HG03558 (cell line): ENCODE measurements at regions not wholly inside any gene's neighbourhood (a gene's known extent, or its start where the extent isn't known, plus 50 kb on each side); places are given as distances from the start of the nearest gene placed in this dataset.
"Not testable (repeated sequence)": the region's sequence is repeated elsewhere in the genome, so short reads cannot be mapped to it uniquely, and the experiment has no call there.

Source experiments
- ATAC-seq: cut with Tn5 transposase; IDR thresholded peaks from one replicate; pipeline ENCODE4 v1.9.1; 2021; ENCODE audit warnings: moderate number of reproducible peaks; ENCODE audit not compliant: unreplicated experiment; ENCODE audit errors: extremely low read depth

DNA sequence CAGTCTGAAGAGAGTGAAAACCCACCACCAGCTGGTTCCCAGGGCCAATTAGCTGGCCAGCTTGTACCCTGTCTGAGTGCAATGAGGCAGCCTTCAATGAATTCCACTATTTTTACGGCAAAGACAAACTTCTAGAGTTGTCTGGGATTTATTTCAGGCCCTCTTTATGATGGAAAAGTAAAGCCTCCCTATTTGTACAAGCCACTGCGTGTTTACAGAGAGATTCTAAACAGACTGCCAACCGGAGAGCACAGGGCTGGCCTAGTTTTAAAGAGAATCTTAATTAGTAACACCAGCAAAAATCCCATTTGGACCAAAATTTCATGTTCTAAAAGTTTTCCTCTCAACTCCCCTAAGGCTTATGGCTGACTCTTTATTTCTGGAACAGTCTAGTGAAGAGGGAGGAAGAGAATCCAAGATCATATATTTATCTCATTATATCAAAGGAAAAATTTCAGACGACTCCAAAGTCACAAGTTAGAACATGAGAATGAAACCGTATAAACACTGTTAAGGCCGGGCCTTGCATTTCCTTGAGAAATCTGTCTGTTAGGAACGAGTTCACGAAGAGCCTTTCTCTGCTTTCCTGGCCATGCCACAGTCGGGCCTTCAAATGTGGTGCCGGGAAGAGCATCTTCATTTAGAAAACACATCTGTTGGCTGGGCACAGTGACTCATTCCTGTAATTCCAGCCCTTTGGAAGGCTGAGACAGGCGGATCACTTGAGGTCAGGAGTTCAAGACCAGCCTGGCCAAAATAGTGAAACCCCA, 724.6 kb upstream of the NRP1 start:
- ATAC-seq = no peak

DNA sequence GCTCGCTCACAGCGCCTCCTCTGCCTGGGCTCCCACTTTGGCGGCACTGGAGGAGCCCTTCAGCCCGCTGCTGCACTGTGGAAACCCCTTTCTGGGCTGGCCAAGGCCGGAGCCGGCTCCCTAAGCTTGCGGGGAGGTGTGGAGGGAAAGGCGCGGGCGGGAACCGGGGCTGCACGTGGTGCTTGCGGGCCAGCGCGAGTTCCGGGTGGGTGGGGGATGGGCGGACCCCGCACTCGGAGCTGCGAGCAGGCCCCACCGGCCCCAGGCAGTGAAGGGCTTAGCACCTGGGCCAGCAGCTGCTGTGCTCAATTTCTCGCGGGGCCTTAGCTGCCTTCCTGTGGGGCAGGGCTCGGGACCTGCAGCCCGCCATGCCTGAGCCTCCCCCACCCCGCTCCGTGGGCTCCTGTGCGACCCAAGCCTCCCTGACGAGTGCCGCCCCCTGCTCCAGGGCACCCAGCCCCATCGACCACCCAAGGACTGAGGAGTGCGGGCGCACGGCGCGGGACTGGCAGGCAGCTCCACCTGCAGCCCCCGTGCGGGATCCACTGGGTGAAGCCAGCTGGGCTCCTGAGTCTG, 721.0 kb upstream of the NRP1 start:
- ATAC-seq = not testable (repeated sequence)

DNA sequence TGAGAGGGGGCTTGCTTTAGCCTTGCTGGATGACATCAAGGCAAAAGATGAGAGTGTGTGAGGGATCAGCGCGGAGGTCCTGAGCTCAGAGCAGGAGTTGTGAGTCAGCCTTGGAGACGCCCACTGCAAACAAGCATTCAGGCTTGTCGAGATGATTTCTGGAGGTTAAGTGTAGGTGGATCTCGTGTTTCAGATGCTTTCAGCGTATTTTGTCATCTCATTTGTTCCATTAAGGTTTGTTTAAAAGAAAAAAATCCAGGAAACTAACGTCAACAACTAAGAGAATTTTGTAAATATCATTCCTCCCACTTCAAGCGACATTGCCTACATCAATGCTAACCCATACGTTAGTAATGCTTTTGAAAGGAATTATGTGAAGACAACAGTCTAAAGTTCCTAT, 715.4 kb upstream of the NRP1 start:
- ATAC-seq = no peak

DNA sequence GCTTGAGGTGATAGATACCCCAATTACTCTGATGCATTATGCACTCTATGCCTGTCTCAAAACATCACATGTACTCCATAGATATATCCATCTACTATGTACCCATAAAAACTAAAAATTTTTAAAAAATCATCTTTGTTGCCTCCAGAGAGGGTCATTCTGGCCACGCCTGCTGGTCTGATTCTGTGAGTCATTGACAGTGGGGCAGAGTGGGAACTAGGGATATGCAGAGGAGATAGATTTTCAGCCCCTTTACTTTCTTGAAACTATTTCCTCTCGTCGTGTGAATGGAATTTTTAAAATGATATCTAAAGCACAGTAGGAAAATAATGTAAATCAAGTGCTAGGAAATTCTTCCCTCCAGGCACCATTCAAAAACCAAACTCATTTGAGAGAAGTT, 715.0 kb upstream of the NRP1 start:
- ATAC-seq = no peak

DNA sequence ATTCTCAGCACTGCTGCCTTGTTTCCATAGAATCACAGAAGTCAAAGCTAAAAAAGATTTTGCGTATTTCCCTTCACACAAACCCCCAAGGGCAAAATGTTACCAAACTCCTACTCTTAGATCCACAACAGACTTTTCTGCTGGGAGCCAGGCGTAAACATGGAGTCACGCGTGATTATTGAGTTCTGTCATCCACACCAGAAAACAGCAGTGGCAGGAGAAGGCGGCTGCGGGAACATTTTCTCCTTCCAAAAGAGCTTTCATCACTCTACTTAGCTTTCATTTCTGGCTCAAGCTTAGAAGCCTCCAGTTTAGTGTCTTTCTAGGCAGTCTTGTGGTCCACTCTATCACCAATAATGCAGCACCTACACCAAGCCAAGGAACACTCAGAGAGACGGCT, 712.9 kb upstream of the NRP1 start:
- ATAC-seq = no peak

DNA sequence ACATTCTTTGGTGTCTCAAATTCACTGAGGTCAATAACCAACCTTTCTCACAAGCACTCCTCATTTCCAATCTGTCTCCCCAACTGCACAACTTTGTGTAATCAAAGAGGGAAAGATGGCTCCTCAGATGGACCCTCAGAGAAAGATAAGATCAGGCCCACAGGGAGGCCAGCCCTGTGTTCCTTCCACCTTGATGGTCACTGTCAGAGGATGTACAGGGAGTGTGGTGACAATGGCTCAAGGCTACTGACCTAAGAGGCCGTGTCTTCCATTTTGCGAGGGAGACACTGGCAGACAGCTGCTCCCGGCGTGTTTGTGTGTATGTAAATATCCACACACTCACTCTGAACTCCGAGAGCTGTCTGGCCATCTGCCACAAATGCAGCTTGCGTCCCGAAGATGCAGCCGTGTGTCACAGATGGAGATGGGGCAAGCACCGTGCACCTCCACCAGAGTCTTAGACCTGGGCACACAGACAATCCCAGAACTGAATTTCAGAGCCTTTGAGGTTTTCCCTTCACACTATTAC, 712.1 kb upstream of the NRP1 start:
- no peak for ATAC-seq

DNA sequence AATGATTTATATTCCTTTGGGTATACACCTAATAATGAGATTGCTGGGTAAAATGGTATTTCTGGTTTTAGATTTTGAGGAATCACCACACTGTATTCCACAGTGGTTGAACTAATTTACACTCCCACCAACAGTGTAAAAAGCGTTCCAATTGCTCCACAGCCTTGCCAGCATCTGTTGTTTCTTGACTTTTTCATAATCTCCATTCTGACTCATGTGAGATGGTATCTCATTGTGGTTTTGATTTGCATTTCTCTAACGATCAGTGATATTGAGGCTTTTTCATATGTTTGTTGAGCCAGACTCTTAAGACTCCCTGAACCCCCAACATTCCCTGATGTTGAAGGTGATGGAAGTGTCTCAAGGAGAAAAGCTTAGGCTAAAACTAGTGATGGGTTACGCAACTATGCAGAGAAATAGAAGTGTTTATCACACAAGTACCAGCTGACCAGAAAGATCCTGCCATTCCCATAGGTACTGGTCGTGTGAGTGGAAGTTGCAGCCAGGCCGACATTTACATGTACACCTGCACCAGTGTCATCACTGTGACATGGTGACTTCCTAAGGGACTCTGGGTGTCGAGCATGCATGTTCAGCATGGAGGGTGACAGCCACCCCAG, 711.2 kb upstream of the NRP1 start:
- no peak for ATAC-seq

DNA sequence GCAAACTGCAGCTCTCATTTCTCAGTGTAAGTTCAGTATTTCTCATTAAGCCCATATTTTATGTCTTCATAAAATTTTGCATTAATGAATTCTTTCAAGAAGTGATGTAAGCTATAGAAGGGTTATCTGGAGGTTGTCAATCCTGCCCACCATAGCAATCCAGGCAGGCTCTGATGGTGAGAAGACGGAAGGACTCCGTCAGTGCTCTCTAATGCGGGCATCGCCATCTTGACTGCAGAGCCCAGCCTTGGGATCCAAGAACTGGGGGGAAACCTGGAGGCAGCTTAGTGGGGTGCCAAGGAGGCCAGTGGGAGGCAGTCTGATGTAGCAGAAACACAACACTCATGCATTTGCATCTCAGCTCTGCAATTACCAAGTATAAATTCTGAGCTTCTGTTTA, 707.4 kb upstream of the NRP1 start:
- no peak for ATAC-seq

DNA sequence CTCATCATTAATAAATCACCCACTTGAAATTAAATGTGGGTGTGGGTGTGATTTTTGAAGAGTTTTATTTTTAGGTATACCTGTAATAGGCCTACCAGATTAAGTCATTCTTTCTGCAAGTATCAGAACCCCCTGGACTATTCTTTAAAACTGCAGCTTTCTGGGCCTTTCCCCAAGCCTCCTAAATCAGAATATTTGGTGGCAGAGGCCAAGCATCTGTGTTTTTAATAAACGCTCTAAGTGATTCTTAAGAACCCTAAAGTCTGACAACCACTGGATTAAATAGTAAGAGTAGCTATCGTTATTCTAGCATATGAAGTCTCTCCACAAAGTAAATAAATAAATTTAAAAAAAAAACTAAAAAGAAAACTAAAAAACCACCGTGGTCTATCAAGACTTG, 703.0 kb upstream of the NRP1 start:
- ATAC-seq = no peak

DNA sequence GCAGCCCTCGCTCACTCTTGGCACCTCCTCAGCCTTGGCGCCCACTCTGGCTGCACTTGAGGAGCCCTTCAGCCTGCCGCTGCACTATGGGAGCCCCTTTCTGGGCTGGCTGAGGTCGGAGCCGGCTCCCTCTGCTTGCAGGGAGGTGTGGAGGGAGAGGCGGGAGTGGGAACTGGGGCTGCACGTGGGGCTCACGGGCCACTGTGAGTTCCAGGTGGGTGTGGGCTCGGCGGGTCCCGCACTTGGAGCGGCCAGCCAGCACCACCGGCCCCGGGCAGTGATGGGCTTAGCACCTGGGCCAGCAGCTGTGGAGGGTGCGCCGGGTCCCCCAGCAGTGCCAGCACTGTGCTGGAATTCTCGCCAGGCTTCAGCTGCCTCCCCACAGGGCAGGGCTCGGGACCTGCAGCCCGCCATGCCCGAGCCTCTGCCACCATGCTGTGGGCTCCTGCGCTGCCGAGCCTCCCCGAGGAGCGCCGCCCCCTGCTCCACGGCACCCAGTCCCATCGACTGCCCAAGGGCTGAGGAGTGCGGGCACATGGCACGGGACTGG, 700.8 kb upstream of the NRP1 start:
- not testable (repeated sequence) for ATAC-seq

DNA sequence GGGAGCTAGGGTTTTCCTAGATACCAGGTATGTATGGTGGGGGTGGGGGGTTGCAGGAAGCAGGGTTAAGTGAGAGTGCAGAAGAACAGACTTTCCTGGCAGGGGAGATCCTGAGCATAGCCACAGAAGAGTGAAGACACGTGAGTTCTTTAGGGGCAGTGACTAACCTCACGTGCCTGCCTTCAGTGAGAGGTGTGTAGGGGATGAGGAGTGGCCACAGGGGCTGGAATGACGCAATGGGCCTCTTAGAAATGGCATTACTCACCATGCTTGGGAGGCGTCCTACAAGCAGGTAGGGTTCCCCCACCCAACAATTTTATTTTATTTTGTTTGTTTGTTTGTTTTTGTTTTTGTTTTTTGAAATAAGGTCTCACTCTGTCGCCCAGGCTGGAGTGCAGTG, 698.6 kb upstream of the NRP1 start:
- ATAC-seq = no peak

DNA sequence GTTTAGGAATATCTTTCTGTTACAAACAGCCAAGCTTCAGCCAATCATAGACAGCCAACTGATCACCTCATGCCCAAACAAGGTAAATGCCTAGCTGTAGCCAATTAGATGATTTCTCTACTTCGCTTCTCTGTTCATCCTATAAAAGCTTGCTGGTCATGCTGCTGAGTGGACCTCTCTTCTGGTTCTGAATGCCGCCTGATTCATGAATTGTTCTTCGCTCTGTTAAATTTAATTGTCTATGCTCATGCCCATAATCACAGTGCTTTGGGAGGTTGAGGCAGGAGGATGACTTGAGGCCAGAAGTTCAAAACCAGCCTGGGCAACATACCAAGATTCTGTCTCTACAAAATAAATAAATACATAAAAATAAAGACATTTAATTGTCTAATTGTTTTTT, 698.1 kb upstream of the NRP1 start:
- ATAC-seq = no peak

DNA sequence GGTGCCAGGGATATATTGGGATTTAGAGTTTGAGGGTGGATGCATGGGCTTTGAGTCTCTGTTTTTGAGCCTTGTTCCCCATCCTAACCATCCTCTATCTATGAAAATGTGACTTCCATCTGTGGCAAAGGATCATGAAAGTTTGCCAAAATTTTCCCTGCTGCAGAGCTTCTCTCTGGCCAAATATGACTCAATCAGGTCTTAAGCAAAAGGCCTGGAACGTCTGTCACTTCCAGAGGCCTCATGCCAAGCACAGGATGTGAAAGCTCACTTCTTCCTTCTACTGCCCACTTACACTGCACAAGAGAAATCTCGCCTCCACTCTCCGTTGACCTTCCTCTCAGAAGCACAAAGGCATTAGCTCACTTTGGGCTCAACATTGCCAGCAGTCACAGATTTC, 696.9 kb upstream of the NRP1 start:
- no peak for ATAC-seq

DNA sequence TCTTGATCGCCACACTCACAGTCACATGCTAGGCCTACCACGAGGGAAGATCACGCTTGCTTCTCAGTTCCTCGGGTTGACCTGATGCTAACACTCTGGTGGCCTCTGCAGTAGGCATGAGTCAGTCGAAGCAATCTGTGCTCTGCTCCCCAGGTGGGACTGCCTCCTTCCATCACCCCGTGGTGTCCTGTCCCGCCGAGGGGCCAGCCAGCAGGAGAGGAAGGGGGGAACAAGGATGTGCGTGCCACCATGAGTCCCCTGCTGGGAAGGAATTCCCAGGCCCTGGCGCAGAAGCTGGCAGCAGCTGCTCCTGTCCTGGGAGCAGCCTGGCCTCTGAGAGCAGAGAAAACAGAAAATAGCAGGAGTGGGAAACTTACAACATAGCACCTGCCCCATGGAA, 695.0 kb upstream of the NRP1 start:
- no peak for ATAC-seq

DNA sequence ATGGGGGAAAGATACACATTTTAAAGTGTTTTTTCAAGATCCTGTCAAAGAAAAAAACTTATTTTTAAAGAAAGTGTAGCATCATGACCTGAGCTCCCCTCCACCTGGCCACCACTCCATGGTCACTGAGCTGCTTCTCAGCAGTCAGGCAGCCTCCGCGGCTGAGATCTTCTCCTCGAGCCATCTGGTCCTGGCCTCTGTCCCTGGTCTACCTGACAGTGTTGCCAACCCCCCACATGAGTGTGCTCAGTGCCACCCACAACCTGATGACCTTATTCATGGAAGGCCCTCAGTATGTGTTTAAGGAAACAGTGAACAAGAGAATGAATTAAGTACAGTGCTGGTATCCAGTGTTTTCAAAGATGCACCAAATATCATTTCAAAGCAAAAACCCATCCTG, 694.5 kb upstream of the NRP1 start:
- ATAC-seq = no peak

DNA sequence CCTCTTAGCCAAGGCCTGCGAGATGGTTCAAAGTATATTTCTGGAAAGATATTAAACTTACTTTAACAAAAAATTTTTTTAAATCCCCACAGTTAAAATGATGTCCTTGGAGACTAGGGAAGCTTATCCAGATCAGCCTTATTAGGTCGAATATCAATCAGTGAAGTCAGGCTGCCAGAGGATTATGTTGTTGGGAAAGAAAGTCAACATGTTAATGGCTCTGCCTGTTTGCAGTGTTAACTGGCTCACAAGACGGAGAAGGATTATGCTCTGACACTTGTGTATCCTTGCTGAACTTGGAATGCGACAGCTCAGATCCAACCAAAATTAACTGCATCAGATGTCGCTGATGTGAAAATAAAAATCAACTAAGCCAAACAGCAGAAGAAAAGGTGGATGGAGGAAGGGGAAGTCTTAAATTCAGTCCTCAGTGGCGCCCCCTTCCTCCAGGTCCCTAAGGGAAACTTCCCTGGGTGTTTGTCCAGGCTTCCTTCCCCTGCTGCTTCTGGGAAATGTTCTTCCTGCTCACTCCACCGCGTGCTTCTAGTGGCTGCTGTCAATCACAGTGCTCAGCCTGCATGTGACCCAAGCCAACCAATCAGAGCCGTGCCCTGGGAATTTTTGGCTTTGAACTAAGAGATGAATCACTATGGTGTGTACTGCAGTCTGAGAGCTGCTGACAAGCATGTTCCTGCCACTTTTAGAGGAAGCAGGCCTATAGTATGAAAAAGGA, 690.4 kb upstream of the NRP1 start:
- no peak for ATAC-seq

DNA sequence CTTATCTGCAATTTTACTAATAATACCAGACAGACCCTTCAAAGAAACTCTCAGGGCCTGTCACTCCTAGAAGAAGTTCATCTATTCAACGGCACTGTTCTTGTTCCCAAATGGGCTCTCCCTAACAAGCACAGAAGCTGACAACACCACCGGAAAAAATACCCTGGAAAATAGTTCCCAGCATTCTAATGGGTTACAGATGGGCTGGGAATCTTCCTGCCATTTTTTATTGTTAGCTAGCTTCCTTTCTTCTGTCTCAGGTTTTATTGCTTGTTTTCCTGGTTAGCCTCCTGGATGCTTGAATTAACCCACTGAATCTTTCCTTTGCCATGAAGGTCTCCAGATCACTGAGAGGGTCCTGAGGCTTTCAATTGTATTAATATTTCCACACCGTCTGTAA, 689.8 kb upstream of the NRP1 start:
- no peak for ATAC-seq

DNA sequence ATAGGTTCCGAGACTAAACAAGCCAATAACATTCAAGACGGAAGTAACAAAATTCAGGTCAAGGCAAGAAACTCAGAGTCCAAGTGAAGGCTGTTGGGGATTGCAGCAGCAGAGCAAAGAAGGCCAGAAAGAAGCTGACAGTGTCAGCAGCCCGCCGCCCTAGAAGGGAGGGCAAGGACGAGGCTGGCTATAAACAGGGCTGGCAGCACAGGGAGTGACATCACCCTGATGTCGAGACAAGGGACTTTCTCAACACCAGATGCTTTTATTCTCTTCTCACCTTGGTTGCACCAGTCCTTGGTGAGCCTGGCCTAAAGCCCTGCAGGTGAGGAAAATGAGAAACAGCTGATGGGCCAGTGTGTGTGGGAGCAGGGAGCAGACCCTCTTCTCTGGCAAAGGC, 687.7 kb upstream of the NRP1 start:
- no peak for ATAC-seq

DNA sequence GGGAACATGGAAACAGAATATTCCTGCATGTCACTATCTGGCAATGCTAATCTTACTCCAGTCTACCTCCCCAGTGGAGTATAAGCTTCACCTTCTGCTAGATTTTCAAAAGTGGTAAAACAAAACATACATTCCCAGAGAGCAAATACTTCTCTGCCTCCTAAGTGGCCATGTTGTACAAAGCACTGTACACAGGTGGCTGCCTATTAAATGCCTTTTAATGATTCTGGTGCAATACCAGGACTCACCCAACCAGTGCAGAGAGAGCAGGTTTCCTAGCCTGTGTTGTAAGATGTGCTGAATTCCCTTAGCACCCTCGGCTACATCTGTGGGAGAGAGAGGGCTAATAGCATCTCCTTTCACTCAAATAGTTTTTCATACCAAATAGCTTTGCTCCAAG, 684.3 kb upstream of the NRP1 start:
- no peak for ATAC-seq

DNA sequence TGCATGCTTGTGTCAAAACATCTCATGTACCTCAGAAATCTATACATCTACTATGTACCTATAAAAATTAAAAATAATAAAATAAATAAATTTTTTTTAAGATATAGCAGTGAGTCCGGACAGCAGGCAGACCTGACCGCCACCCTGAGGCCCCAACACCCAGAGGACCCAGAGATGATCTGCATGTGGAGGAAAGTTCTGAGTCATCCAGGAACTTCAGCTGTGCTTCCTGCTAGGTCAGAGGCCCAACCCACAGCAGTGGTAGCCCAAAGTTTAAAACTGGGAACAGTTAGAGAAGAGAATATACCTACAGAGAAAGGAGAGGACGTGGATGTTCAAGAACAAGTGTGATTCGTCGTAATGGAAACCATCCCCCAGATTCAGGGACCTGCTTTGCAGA, 683.7 kb upstream of the NRP1 start:
- no peak for ATAC-seq

DNA sequence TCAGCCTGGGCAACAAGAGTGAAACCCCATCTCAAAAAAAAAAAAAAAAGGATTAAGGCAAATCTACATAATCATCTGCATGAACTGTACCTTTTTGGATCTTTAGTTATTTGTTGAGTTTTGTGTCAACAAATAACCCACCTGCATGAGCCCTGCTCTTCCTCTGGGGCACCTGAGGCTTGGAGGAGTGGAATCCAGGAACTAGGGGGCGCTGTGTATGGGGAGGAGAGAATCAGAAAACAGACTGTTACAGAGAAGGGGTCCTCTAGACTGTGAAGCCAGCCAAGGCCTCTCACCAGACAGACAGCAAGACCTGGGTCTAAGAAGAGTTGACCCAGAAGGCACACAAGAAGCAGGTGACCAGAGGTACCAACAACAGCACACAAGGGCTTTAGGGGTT, 682.8 kb upstream of the NRP1 start:
- no peak for ATAC-seq
